Psoas muscle (tissue), 7 donors: ENCODE measurements at regions not wholly inside any gene's neighbourhood (a gene's known extent, or its start where the extent isn't known, plus 50 kb on each side); places are given as distances from the start of the nearest gene placed in this dataset.

Experiments
- ATAC-seq, 4 donors: fragments of 200-7000 bp; cut with Tn5 transposase; one replicate each; pipeline ENCODE4 v1.9.1; 2020; ENCODE audit warnings: moderate library complexity in 3 of 4, mild to moderate bottlenecking in 2 of 4
- DNase-seq, 2 donors: peaks; one replicate each; pipeline ENCODE4 v3.0.0-alpha.2; 2020
- H3K27ac ChIP-seq: fragments of 200-600 bp; one replicate; pipeline ENCODE4 v1.8.0; 2022
- H3K27me3 ChIP-seq, 3 donors: fragments of 200-600 bp in 1 of 3; one replicate each; pipeline versions ENCODE4 v1.6.1 to v1.8.0; 2013 to 2022; ENCODE audit warnings: low read length in 2 of 3, mild to moderate bottlenecking in 2 of 3, moderate library complexity in 1 of 3; ENCODE audit not compliant: insufficient read depth in 3 of 3
- H3K36me3 ChIP-seq, 2 donors: fragments of 200-600 bp in 1 of 2; one replicate each; pipeline versions ENCODE4 v1.6.1 to v1.8.0; 2013 to 2022; ENCODE audit warnings: low read depth in 1 of 2, mild to moderate bottlenecking in 1 of 2, moderate library complexity in 1 of 2; ENCODE audit not compliant: insufficient read depth in 1 of 2
- H3K4me1 ChIP-seq: fragments of 200-600 bp; one replicate; pipeline ENCODE4 v1.8.0; 2022
- H3K4me3 ChIP-seq: fragments of 200-600 bp; one replicate; pipeline ENCODE4 v1.8.0; 2022; ENCODE audit warnings: mild to moderate bottlenecking
- H3K9me3 ChIP-seq: fragments of 200-600 bp; one replicate; pipeline ENCODE4 v1.8.0; 2022
- CTCF ChIP-seq: fragments of 200-600 bp; IDR thresholded peaks from one replicate; pipeline ENCODE4 v1.8.0; 2022; ENCODE audit warnings: antibody characterized with exemption
- WGBS, 3 donors: extraction: QIAGEN DNeasy Blood & Tissue Kit; methylation state at CpG; one replicate each; pipeline versions ENCODE4 v1.1.6 to v1.1.7; 2013; 5-methylcytosine and 5-hydroxymethylcytosine counted together
- intact Hi-C, 2 donors: fragments of 100-400 bp; cut with DNase I; formaldehyde crosslinking; loops; one replicate each; pipeline versions ENCODE4 v1.11.0 to v1.14.2; 2022
- donor health status: healthy with polysubstance abuse.
- donor health status: DM: no; HTN: no; CAD: no; lungs with moderate emphysema.
- donor health status: Bipolar disorder and iron deficiency.
- donor health status: healthy.
- donor health status: DM: yes; HTN: yes; CAD: no.
- donor health status: DM: no; HTN: no; CAD: no.
- donor health status: DM: yes; HTN: yes; CAD: no.

- peak in 2 of 4 donors; percentile 45 to 53 for ATAC-seq
- Histone ChIP-seq H3K27ac (no peak overlapping the region), H3K9me3 (no peaks in the 10 kb centered on the region), H3K36me3 (no peaks in the 10 kb centered on the region), H3K27me3 (peaks cover 0 to 2% (median 0%) of the 10 kb centered on the region in 3 donors), H3K4me3 (no peak overlapping the region), H3K4me1 (no peaks in the 10 kb centered on the region)
- TF ChIP-seq CTCF, result no peak
- intact Hi-C loops, result no loop called here
- DNase-seq, result no peak
Observed at GRCh38 chr6:4554645-4555044, 221.6 kb upstream of the CDYL start.

- H3K27me3 ChIP-seq, result peaks cover 0 to 2% (median 0%) of the 10 kb centered on the region in 3 donors
- H3K27ac ChIP-seq, result no peak overlapping the region
- ATAC-seq (no peak), DNase-seq (no peak)
- H3K4me3 ChIP-seq, result no peak overlapping the region
- WGBS, 3 donors, result 70 to 71% (median 70%) methylated on average over 10 of the region's 10 CpGs
- intact Hi-C loops, result no loop called here
- TF ChIP-seq CTCF, result no peak
- H3K9me3 ChIP-seq, result no peaks in the 10 kb centered on the region
- H3K36me3 ChIP-seq, result no peaks in the 10 kb centered on the region
- H3K4me1 ChIP-seq, result no peaks in the 10 kb centered on the region
Observed at GRCh38 chr6:4553387-4553786, 222.8 kb upstream of the CDYL start.

- H3K27ac ChIP-seq, result no peak overlapping the region
- H3K9me3 ChIP-seq, result no peaks in the 10 kb centered on the region
- no peak for TF ChIP-seq CTCF
- H3K4me3 ChIP-seq, result no peak overlapping the region
- no peaks in the 10 kb centered on the region for H3K4me1 ChIP-seq
- WGBS, 3 donors, result 89 to 100% (median 100%) methylated on average over 1 of the region's 1 CpG
- no peaks in the 10 kb centered on the region for H3K36me3 ChIP-seq
- peaks cover 0 to 2% (median 0%) of the 10 kb centered on the region in 3 donors for H3K27me3 ChIP-seq
- DNase-seq, result no peak
- intact Hi-C loops, result no loop called here
- ATAC-seq, result no peak
Observed at GRCh38 chr6:4550227-4550597, 226.0 kb upstream of the CDYL start.

GRCh38 chr6:4549556-4550226 is 226.5 kb upstream of the CDYL start:
- Histone ChIP-seq H3K4me1 (no peaks in the 10 kb centered on the region), H3K9me3 (no peaks in the 10 kb centered on the region), H3K27ac (no peak overlapping the region), H3K27me3 (peaks cover 0 to 2% (median 0%) of the 10 kb centered on the region in 3 donors), H3K36me3 (no peaks in the 10 kb centered on the region), H3K4me3 (no peak overlapping the region)
- TF ChIP-seq CTCF, result no peak
- ATAC-seq, result no peak
- 96 to 98% (median 97%) methylated on average over 23 of the region's 23 CpGs for WGBS, 3 donors
- DNase-seq, result no peak
- intact Hi-C loops, result no loop called here

GRCh38 chr6:4545893-4546292 is 230.3 kb upstream of the CDYL start:
- Histone ChIP-seq H3K9me3 (no peaks in the 10 kb centered on the region), H3K27ac (no peak overlapping the region), H3K36me3 (no peaks in the 10 kb centered on the region), H3K4me3 (no peak overlapping the region), H3K4me1 (no peaks in the 10 kb centered on the region), H3K27me3 (no peaks in the 10 kb centered on the region)
- TF ChIP-seq CTCF, result no peak
- intact Hi-C loops, result no loop called here
- WGBS, 3 donors, result 20 to 24% (median 21%) methylated on average over 4 of the region's 4 CpGs
- no peak for DNase-seq
- no peak for ATAC-seq
